ENCODE measurements at regions not wholly inside any gene's neighbourhood (a gene's known extent, or its start where the extent isn't known, plus 50 kb on each side); places are given as distances from the start of the nearest gene placed in this dataset.

DNA sequence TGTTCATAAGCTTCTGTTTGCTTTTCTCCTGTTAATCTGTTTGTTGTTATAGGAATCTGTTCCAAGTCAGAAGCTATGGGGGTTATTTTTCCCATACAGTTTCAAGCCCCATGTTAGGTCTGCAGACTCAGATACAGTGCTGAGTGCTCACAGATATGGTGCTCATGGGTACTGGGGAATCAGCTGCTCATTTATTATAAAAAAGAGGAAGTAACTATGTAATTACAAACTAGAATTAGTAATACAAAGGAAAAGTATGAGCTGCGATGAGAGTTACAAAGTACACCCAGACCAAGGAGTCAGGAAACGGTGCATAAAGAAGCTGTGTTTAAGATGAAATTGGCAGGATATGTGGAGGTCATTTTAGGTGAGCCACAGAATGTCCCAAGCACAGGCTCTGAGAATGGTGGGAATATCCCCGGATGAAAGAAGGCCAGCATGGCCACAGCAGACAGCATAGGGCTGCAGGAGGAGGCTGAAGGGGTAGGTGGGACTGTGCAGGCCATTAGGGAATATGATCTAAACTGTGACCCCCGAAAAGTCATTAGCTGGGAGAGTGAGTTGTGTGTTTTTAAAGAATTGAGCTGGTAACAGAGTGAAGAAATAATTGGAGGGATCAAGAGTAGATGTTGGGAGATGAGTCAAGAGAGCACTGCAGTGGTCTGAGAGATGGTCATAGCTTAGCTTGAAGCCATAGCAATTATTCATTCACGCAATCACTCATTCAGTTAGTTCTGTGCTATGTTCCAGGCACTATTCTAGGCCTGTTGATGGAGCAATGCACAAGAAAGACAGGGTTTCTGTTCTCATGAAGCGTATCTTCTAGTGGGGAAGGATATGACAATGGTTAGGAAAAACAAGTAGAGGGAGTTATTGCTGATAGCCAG, 177.4 kb upstream of the UBL3 start:
- no peak for FAIRE-seq

DNA sequence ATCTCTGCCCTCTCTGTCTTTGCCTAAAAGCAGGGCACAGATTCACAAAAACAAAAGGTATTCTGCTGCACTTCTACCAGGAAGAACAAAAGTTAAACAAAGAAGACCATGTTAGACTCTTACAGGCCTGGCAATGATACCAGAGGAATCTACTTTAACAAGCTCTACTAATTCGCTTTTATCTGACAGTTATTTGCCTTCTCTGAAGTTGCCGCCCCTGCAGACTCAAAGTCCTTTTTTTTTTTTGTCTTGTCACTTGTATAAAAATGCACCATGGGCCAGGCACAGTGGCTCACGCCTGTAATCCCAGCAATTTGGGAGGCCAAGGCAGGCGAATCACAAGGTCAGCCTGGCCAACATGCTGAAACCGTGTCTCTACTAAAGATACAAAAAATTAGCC, 176.5 kb upstream of the UBL3 start:
- FAIRE-seq = no peak

DNA sequence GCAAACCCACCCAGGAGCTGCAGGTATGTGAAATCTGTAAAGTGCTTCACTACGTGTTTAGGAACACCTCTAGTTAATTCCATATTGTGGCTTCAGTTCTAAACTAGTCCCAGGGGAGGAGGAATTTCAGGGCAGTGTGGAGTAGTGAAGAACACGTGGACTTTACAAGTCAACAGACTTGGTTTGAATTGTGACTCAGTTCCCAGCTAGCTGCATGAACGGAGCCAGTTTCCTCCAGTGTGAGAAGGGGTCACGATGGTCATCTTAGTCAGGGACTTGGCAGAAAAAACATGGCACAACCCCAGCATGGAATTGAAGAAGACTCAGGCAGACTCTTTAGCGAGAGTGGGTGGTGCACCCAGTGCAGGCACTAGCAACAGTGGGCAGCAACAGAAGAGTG, 175.7 kb upstream of the UBL3 start:
- no peak for FAIRE-seq

GRCh38 chr13:30025351-30025750, 174.9 kb upstream of the UBL3 start:
- FAIRE-seq = no peak

GRCh38 chr13:30024125-30024865, 173.9 kb upstream of the UBL3 start:
- FAIRE-seq = no peak

- no peak for FAIRE-seq
Measured at GRCh38 chr13:30023196-30023895, 172.9 kb upstream of the UBL3 start.

DNA sequence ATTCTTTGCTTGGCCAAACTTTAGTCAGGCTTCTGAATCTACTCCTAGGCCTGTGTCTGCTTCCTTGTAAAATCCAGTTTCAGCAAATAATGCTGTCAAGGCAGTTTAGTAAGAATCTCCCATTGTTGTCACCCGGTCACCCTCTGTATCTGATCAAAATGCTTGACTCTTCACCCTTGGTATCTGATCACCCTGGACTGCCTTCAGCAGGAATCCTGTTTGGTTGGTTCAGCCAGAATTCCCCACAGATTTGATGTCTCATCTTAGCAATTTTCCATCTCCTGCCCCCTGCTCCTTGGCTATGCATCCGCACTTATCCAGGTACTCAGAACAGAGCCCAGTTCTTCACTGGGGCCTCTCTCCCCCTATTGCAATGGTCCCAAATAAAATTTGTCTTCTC, 172.4 kb upstream of the UBL3 start:
- FAIRE-seq = no peak

- no peak for FAIRE-seq
Measured at GRCh38 chr13:30022256-30022655, 171.8 kb upstream of the UBL3 start.

DNA sequence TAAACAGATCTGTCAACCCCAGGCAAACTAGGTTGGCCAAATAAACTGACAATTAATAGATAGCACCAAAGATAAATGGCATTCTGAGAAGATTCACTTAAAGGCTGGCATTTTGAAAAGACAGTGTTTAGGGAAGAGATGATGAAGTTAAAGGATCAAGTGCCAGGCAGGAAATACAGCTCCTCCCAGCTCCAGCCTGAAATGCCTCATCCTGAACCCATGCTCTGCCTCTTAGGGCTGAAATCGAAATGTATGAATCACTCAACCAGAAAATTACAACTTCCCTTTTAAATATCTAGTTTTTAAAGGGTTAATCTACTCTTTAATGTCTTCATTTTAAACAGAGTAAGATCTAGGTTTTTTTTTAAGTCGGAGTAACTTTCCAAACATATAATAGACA, 171.2 kb upstream of the UBL3 start:
- FAIRE-seq = no peak

DNA sequence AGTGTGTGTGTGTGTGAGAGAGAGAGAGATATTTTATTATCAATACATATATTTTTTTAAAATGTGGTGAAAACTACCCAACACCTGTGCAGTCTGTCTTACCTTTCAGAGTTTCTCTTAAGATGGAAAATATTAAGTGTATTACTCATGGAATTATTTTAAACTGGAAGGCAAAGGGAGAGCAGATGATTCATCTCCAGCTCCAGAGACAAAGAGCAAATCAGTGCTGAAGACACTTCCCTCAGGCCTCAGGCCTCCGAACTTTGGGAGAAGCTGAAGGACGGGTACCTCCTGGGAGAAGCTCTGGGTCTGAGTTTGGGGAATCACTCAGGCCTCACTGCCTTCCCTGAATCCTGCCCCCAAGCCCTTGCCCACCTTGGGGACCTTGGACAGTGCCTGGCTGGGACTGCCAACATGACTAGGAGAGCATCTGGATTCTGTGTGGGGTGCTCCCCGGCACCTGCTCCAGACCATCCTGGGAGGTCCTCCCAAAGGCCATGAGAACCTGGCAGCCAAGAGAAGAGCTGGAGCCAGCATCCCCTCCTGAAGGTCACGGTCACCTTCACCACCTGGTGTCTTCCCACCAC, 170.4 kb upstream of the UBL3 start:
- FAIRE-seq = no peak

DNA sequence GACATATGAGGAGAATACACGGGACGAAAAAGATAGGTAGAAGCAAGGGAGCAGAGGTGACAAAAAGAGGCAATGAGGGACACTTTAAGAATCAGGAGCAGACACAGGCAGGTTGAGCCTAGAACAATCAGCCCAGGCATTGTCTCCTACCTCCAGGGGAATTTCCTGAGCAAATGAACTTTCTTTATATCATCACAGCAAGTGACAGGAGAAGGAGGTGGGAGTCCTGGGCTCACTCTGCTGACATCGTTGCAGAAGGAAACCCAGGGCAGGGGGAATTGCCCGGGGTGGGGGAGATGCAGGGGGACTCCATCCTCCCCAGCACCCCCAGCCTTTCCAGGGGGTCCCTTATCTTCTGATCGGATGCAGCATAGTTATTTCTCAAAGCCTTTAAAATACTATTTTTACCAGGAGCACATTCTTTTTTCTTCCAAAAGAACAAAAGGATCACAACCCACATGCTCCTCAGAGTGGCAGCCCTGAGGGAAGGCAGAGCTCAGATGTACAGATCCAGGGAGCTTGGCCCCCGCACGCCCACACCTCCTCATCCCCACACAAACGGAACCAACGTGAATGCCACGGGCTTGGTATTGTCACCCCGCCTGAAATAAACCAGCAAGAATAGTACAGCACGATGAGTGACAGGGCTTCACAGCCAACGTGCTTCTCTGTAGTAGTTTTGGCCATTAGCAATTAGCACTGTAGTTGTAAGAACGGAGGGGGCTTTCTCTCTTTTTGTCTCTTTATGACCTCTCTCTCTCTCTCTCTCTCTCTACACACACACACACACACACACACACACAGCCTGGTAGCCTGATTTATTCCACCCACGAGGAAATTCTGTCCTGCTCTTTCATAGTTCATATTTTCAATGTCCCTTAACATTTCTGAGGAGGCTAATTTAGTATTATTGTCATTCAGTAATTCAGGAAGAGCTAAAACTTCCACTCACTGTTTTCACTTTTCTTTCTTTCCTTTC, 169.5 kb upstream of the UBL3 start:
- FAIRE-seq = no peak

- no peak for FAIRE-seq
Measured at GRCh38 chr13:30017880-30018279, 167.5 kb upstream of the UBL3 start.

DNA sequence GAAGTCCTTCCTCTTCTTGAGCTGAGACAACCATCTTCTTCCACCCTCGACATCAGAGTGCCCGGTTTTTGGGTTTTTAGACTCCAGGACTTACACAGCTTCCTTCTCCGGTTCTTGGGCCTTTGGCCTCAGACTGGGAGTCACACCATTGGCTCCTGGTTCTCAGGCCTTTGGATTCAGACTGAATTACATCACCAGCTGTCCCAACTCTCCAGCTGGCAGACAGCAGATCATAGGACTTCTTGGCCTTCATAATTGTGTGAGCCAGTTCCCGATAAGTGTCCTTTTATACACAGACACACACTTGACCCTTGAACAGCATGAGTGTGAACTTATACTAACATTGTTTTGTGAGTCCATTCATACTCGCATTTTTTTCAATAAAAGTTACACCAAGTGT, 166.0 kb upstream of the UBL3 start:
- no peak for FAIRE-seq

DNA sequence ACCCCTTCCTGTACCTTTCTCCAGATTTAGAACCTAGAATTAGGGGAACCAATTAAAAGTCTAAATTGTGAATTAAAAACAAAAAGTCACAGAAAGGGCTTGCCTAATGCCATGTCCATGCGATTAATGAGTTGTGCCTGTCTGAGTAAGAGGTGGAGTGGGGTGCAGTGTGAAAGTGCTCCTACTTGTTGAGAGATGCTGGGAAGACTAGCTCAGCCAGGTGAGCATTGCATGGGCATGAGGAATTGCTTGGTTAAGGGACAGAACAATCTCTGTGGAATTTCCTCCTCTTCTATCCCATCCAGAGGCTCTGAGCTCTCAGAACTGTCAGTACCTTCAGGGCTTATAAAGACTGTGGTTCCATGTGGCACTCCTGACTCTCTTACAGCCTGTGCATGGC, 159.0 kb upstream of the UBL3 start:
- no peak for FAIRE-seq

- no peak for FAIRE-seq
Measured at GRCh38 chr13:30006246-30006645, 155.8 kb upstream of the UBL3 start.

GRCh38 chr13:30004204-30004603, 153.8 kb upstream of the UBL3 start:
- no peak for FAIRE-seq

- FAIRE-seq = no peak
Measured at GRCh38 chr13:30002577-30002976, 152.2 kb upstream of the UBL3 start.

DNA sequence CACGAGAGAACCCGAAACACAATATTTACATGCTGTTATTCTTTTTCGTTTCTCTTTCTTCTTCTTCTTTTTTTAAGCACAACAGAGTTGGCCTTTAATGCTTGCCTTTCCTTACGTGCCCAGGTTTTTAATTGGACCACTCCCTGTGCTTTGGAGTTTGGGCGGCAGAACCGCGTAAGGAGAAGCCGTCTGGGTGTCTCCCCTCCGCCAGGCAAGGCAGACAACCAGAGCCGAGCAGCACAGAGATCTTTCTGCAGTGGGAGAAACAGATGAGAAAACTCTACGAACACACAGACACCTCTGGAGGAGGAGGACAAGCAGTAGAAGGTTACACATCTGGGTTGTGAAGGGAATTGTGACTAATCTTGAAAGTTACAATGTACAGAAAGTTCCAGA, 150.0 kb upstream of the UBL3 start:
- no peak for FAIRE-seq

- FAIRE-seq = no peak
Measured at GRCh38 chr13:29999492-30000369, 149.3 kb upstream of the UBL3 start.

GRCh38 chr13:29996316-29996715, 145.9 kb upstream of the UBL3 start:
- FAIRE-seq = no peak
